HepG2 (cell line): ENCODE measurements at regions not wholly inside any gene's neighbourhood (a gene's known extent, or its start where the extent isn't known, plus 50 kb on each side); places are given as distances from the start of the nearest gene placed in this dataset.

Experiments
- ATAC-seq: fragments of 200-7000 bp; cut with Tn5 transposase; 3 replicates; pipeline ENCODE4 v1.9.1; 2020; ENCODE audit warnings: mild to moderate bottlenecking, moderate library complexity
- BruUV-seq: library from RNA; stranded (reverse); fragments of 400-500 nt; replicated peaks from 2 replicates; lab custom pipeline; 2021; lab: Mats Ljungman, UMichigan
- CTCF ChIA-PET: fragments of 300-600 bp; formaldehyde crosslinking; extraction: SDS; loops from one replicate; lab custom pipeline; 2021; ENCODE audit warnings: low total read pairs, inconsistent platforms, low intra/inter-chr PET ratio; lab: Yijun Ruan, JAX
- POLR2A ChIA-PET: fragments of 350-600 bp; sonication (Branson Sonifier 250); formaldehyde crosslinking; loops from one replicate; lab custom pipeline; 2020; ENCODE audit warnings: antibody characterized with exemption, inconsistent platforms; lab: Yijun Ruan, JAX
- DNase-seq: peaks from one replicate; pipeline ENCODE4 v3.0.0-alpha.2; 2015; ENCODE audit warnings: low spot score
- FAIRE-seq: peaks from 3 replicates; lab custom pipeline; 2011; peaks lifted over from hg19 to GRCh38; lab: Jason Lieb, UNC
- H2AFZ ChIP-seq: one replicate; pipeline ENCODE4 v1.6.1; 2011; ENCODE audit warnings: low read length, inconsistent platforms
- H3K27ac ChIP-seq: fragments of 300-600 bp; 3 replicates; pipeline ENCODE4 v1.8.0; 2011; ENCODE audit warnings: mixed run types, mild to moderate bottlenecking, mixed read lengths, low read length, inconsistent platforms; ENCODE audit not compliant: insufficient read depth; ENCODE audit errors: extremely low read length
- H3K27me3 ChIP-seq, 2 experiments: fragments of 200-600 bp in 1 of 2; 2 replicates in 1 of 2; 3 replicates in 1 of 2; pipeline versions ENCODE4 v1.6.0 to v1.8.0; 2011; ENCODE audit warnings: low read length in 2 of 2, mild to moderate bottlenecking in 2 of 2, moderate library complexity in 2 of 2, inconsistent platforms in 1 of 2; ENCODE audit not compliant: insufficient read depth in 2 of 2, control insufficient read depth in 1 of 2
- H3K36me3 ChIP-seq, 2 experiments: fragments of 200-600 bp in 1 of 2; replicated peaks in 1 of 2; 2 replicates in 1 of 2; 3 replicates in 1 of 2; pipeline versions ENCODE4 v1.5.1 to v1.8.0; 2011; ENCODE audit warnings: low read length in 2 of 2, inconsistent platforms in 1 of 2; ENCODE audit not compliant: insufficient read depth in 2 of 2, control insufficient read depth in 1 of 2
- H3K4me1 ChIP-seq: 2 replicates; pipeline ENCODE4 v1.5.1; 2012; ENCODE audit warnings: low read length, inconsistent platforms; ENCODE audit not compliant: insufficient read depth
- H3K4me2 ChIP-seq: 2 replicates; pipeline ENCODE4 v1.6.0; 2011; ENCODE audit warnings: low read depth, low read length, inconsistent platforms
- H3K4me3 ChIP-seq, 3 experiments: fragments of 200-600 bp in 1 of 3; sonication (generic), shearing (Covaris generic) in 1 of 3; replicated peaks in 1 of 3; 2 replicates each; pipeline ENCODE4 v1.5.1; 2011 to 2016; ENCODE audit warnings: low read length in 3 of 3, inconsistent platforms in 2 of 3, low read depth in 2 of 3, mild to moderate bottlenecking in 2 of 3, control low read depth in 1 of 3, mixed read lengths in 1 of 3; ENCODE audit not compliant: insufficient read depth in 1 of 3
- H3K79me2 ChIP-seq: one replicate; pipeline ENCODE4 v1.6.1; 2011; ENCODE audit warnings: low read length, inconsistent platforms; ENCODE audit not compliant: insufficient read depth
- H3K9ac ChIP-seq: 2 replicates; pipeline ENCODE4 v1.6.0; 2011; ENCODE audit warnings: mild to moderate bottlenecking, low read depth, low read length, inconsistent platforms; ENCODE audit not compliant: insufficient read depth
- H3K9me3 ChIP-seq: 2 replicates; pipeline ENCODE4 v1.5.1; 2012; ENCODE audit warnings: mild to moderate bottlenecking, low read length
- H4K20me1 ChIP-seq: 2 replicates; pipeline ENCODE4 v1.6.0; 2011; ENCODE audit warnings: inconsistent platforms, mild to moderate bottlenecking, low read length, moderate library complexity; ENCODE audit not compliant: insufficient read depth
- EP300 ChIP-seq, 3 experiments: sonication (generic) in 1 of 3; formaldehyde crosslinking in 1 of 3; IDR thresholded peaks; 2 replicates each; pipeline versions ENCODE4 v1.5.1 to v1.6.1; 2011 to 2020; ENCODE audit warnings: low read depth in 2 of 3, low read length in 2 of 3, borderline replicate concordance in 1 of 3, improper control_type of control experiment in 1 of 3, mild to moderate bottlenecking in 1 of 3, missing genetic modification reagents in 1 of 3, moderate library complexity in 1 of 3
- FOXP1 ChIP-seq, 2 experiments: fragments of 450-650 bp in 1 of 2; IDR thresholded peaks; 2 replicates each; pipeline ENCODE4 v1.6.1; 2017 to 2018; ENCODE audit warnings: antibody characterized with exemption in 1 of 2
- ZHX1 ChIP-seq: sonication (generic); formaldehyde crosslinking; IDR thresholded peaks from 2 replicates; pipeline ENCODE4 v1.8.1; 2022; ENCODE audit warnings: low read depth, mild to moderate bottlenecking, missing genetic modification reagents
- ZNF12 ChIP-seq: sonication (generic); formaldehyde crosslinking; IDR thresholded peaks from 2 replicates; pipeline ENCODE4 v1.5.0; 2020; ENCODE audit warnings: missing genetic modification reagents
- ZNF747 ChIP-seq: sonication (generic); formaldehyde crosslinking; IDR thresholded peaks from 2 replicates; pipeline ENCODE4 v1.8.1; 2023; ENCODE audit warnings: missing genetic modification reagents, mild to moderate bottlenecking, borderline replicate concordance
- WGBS: methylation state at CpG from one replicate; pipeline ENCODE4 v1.1.6; 2017; ENCODE audit warnings: low lambda C conversion rate; 5-methylcytosine and 5-hydroxymethylcytosine counted together
- in situ Hi-C: cut with HindIII; loops from 2 replicates; pipeline ENCODE4 v1.10.0; 2017; ENCODE audit warnings: low pct_unique_long_range_greater_than_20kb; ENCODE audit not compliant: extremely low pct_ligation_motif_present
- intact Hi-C: fragments of 100-400 bp; cut with micrococcal nuclease; formaldehyde crosslinking; loops from one replicate; pipeline ENCODE4 v1.10.0; 2022; ENCODE audit not compliant: unreplicated experiment

GRCh38 chr6:90709431-90709996 lies 122.6 kb upstream of the MAP3K7 start:
- CTCF ChIA-PET = no interaction called here
- intact Hi-C loops (no loop called here), in situ Hi-C loops (no loop called here)
- H3K4me2 ChIP-seq = no peak overlapping the region
- H3K4me3 ChIP-seq = no peak overlapping the region
- no peak overlapping the region for H3K9ac ChIP-seq
- no peak for TF ChIP-seq FOXP1 (IDR thresholded peaks at IDR 0.05)
- TF ChIP-seq FOXP1 (CRISPR knock-in tag; IDR thresholded peaks at IDR 0.05) = no peak
- TF ChIP-seq EP300 (IDR thresholded peaks at IDR 0.05; ENCODE audit: low read depth in 2 of 2, low read length in 2 of 2) = no peak
- TF ChIP-seq EP300 (CRISPR knock-in tag; IDR thresholded peaks at IDR 0.05; ENCODE audit: borderline replicate concordance) = no peak
- TF ChIP-seq ZNF12 = no peak
- TF ChIP-seq ZNF747 (CRISPR knock-in tag) = no peak
- TF ChIP-seq ZHX1 = no peak
- H3K4me1 ChIP-seq = no peaks in the 10 kb centered on the region
- H3K27me3 ChIP-seq = no peaks in the 10 kb centered on the region; a peak in 2 of 5 replicates
- 21% methylated on average over 3 of the region's 3 CpGs for WGBS
- H4K20me1 ChIP-seq = no peaks in the 10 kb centered on the region
- ATAC-seq (no peak), FAIRE-seq (no peak), DNase-seq (no peak)
- BruUV-seq = no TSS peak
- no peak overlapping the region for H3K27ac ChIP-seq
- no peaks in the 10 kb centered on the region for H3K79me2 ChIP-seq
- H2AFZ ChIP-seq = no peak overlapping the region
- POLR2A ChIA-PET = no interaction called here
- no peaks in the 10 kb centered on the region for H3K36me3 ChIP-seq
- no peaks in the 10 kb centered on the region for H3K9me3 ChIP-seq
